ENCODE measurements at regions not wholly inside any gene's neighbourhood (a gene's known extent, or its start where the extent isn't known, plus 50 kb on each side); places are given as distances from the start of the nearest gene placed in this dataset.

DNA sequence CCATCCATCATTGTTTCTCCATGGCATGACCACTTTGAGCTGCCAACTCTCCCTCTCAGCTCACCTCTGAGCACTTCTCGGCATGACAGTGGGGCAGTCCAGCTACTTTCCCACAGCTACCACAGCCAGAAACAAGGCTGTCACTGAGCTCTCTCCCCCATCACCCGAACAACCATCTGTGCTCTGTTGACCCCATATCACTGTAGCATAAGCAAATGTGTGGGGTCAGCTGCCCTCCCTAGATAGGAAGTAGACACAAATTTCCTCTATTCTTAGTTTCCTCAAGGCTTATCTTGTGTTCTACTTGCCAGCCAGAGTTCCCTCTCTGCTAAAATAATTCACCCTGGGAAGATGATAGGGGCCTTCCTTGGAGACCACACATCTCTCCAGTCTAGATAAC is 82.6 kb upstream of the FUT8 start:
- DNase-seq: no peak

DNA sequence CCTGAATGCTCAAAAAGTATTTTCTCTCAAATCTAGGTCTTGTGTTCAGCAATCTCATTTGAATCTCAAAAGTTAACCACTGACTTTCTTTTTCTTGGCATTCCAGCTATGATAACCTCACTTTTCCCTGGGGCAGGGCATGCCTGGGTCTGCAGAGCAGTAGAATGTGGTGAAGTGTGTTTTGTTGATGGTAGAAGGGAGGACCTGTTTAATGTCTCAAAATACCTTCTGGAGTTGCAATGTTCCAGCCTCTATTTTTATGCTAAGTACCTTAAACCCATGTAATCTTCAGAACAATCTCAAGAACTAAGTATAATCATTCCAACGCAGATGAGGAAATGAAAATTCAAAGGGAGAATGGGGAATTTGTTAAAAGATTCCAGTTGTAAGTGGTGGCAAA is 82.1 kb upstream of the FUT8 start:
- no peak for DNase-seq

DNA sequence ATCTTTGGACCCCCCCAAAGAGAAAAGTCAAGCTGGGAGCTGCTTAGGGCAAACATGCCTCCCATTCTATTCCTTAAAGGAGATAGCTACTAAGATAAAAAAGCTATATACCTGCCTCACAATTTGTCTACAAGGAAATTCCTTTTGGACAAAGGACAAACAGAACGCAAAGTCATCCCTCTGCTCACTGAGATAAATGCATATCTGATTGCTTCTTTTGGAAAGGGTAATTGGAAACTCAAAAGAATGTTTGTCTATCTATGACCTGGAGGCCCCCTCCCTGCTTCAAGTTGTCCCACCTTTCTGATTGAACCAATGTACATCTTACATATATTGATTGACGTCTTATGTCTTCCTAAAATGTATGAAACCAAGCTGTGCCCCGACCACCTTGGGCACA is 80.9 kb upstream of the FUT8 start:
- DNase-seq: no peak

DNA sequence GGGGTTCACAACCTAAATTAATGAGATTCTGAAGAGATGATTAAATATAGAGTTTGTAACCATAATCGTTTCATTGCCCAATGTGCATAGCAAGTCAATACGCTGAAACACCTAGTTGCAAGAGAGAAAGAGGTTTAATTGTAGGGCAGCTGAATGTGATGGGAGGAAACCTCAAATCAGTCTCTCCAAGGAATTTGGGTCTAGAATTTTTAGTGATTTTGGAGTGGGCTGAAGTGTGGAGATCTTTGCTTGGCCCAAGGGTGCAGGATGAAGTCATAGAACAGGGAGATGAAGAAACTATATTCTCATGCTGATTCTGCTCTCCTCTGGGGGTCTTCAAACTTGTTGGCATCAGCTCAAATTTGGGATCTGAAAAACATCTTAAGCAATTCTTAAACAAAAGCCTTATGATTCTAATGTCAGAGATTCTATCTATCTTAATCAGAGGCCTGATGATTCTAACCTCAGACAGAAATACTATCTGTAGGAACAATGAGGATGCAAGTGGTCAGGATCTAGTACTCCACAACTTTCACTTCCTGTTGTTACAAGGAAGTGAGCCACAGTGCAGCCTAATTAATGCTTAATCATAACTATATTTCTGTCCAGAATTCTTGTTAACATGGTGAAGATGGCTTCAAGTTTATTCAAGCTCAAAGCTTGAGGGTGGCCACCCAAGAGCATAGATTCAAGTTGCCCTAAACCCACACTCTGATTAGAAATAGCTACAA is 80.2 kb upstream of the FUT8 start:
- DNase-seq: no peak

DNA sequence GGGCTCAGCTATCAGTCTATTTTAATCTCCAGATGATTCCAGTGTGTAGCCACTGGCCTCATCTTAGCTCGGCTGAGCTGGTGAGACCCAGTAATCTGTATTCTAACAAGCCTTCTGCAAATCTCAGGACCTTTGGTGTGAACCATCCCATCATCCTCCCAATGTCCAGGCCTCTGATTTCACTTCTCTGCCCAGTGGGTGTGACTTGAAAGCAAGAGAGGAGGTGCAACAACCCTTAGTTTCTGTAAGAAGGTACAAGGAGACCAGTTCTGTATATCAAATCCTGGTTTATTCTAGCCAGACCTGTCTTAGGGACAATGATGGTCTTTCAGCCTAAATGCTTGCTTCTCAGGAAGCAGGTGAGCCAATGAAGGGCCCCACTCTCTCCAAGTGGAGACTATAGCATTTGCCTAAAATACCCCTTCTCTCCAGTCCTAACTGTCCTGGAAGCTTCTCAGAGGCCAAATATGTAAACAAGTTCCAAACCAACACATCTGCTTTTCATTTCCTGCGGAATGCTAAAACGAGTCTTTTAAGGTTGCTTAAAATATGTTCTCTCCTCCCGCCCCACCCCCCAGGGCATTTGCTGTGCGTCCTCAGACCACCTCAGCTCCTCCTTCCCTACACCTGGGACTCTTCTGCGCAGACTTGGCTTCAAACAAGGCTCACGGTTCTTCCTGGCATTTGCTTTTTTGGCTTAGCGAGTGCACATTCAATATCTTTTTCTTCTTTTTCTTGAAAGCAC is 78.4 kb upstream of the FUT8 start:
- no peak for DNase-seq

DNA sequence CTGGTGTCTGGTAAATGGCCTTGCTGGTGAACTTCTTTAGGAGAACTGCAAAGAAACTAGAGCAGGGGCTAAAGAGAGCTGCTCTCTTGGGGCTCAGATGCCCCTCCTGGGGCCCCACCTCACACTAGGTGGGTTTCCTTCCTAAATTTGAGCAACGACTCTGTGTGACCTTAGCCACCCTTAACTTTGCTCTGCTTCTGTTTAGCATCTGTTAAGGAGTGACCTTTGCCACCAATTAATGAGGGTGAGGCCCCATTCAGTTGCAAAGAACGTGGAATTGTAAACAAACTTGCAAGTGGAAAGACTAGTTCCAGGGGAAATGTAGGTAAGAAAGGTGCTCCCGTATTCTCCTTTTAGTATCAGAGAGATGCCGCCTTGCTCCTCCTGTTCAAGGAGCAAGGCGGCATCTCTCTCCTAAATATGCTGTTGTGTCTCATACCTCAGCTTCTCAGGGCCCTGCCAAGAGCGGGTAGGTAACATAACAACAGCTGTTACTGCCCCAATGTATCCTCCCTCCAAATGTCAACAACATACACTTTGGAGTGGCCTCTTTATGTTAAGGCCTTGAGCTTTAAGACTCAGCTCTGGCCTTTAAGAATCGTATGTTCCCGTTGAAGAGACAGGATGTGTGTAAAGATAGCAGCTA is 77.6 kb upstream of the FUT8 start:
- DNase-seq: no peak

DNA sequence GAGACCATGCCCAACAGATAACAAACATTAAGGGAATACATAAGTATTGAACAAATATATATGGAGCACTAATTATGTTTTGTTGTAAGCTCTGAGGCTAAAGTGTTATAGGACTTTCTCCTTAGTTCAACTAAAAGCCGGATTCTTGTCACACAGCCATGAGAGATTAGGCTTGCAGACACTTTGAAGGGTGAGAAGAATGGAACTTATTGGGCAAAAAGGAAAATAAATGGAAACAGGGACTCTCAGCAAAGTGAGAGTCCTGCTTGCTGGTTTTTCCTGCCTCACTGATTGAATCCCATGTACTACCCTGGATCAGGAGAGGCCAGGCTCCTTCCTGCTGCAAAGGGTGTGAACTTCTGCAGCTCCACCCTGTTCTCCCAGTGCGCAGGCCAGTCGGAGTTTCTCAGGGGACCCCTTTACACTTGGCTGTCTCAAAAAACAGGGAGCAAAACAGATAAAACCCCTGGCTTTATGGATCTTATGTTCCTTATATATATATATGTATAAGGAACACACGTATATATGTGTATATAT is 77.1 kb upstream of the FUT8 start:
- DNase-seq: no peak

DNA sequence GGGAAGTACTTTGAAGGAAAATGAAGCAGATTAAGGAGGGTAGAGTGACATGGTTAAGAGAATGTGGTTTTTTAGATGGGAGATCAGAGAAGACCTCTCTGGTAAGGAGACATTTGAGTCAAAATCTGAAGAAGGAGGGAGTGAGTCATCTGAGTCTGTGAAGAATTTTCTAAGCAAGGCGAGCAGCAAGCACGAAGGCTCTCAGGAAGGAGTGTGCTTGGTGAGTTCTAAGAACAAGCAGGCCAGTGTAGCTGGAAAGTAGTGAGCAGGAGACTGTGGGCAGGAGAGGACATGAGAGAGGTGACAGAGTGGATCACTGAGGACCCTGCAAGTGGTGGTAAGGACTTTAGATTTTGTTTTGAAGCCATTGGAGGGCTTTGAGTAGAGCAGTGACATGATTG is 76.3 kb upstream of the FUT8 start:
- DNase-seq: no peak

DNA sequence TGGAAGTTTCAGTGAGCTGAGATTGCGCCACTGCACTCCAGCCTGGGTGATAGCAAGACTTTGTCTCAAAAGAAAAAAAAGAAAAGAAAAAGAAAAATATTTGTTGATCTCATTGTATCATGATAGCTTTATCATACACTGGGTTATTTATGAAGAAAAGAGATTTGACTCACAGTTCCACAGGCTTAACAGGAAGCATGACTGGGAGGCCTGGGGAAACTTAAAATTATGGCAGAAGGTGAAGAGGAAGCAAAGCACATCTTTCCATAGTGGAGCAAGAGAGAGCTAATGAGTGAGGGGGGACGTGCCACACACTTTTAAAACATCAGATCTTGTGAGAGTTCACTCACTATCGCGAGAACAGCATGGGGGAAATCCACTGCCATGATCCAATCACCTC is 72.7 kb upstream of the FUT8 start:
- DNase-seq: no peak

DNA sequence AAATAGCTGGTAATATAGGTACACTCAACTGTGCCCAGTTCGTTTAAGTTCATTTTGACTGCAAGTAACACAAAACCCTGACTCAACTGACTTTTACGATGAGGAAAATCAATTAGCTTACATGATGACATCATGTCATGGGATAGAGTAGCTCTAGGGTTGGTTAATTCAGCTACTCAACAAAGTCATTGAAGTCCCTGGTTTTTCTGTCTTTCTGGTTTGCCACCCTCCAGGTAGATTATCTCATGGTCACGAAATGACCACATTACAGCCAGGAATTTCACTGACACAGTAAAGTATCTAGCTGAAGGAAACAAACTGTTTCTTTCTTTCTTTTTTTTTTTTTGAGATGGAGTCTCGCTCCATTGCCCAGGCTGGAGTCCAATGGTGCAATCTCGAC is 68.5 kb upstream of the FUT8 start:
- DNase-seq: no peak

DNA sequence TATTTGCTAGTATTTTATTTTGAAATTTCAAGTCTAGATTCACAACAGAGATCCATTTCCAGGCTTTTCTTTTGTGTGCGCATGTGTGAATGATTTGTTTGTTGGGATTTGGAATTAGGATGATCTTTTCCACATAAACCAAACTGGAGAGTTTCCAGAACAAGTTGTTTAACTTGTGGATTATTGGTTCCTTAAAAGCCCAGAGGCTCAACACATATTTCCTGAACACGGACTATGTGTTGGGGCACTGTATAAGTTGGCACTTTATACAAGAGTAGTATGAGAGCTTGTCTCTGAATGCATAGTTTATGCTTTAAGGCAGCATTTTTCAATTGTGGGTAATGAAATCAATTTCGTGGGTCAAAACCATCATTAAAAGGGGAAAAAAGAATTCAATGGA is 67.3 kb upstream of the FUT8 start:
- DNase-seq: no peak

DNA sequence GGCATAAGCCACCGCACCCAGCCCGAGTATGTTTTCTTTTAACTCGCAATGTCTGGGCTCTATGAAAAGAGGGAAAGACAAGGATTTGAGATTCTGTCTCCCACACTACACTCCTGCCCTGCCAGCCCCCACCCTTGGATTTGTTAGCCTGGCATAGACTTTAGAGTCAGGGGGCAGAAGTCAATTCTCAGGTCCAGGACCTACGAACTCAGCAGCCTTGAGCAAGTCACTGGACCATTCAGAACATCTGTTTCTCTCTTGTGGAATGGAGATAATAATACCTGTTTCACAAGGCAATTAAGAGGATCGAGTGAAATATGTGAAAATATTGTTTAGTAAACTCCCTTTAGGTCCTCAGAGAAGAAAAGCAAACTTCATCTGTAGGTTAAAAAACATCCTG is 66.1 kb upstream of the FUT8 start:
- no peak for DNase-seq

DNA sequence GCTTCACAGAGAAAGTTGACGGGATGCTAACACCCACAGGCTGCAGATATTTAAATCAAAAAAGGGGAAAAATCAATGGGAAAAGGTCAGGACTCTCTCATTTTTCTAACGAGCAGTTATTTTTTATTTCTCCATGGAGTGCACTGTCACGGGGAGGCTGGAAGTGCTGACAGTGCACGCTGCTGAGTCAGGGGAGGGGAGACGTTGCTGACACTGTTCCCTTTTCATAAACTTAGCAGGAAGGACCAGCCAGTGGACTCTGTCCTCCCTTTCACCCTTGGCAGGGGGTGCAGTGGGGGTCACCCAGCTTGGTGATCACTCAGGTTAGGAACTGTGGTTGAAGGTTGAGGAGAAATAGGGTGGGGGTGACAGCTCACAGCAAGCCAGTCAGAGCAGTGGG is 65.6 kb upstream of the FUT8 start:
- no peak for DNase-seq

DNA sequence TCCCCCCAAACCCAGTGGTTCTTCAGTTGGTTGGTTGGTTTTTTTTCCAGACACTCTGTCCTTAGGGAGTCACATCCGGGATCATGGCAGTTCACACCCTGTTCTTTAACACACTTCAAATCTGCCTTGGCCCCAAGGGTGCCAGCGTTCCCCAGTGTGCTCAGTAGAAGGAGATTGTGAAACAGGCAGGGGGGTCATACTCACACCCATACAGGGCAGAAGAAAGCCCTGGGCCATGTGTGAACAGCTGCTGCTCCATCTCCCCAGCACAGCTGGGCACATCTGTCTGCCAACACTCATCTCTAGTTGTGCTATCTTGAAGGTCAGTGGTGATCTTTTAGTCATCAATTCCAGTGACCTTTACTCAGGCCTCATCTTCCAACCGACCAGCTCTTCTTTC is 64.4 kb upstream of the FUT8 start:
- DNase-seq: no peak

DNA sequence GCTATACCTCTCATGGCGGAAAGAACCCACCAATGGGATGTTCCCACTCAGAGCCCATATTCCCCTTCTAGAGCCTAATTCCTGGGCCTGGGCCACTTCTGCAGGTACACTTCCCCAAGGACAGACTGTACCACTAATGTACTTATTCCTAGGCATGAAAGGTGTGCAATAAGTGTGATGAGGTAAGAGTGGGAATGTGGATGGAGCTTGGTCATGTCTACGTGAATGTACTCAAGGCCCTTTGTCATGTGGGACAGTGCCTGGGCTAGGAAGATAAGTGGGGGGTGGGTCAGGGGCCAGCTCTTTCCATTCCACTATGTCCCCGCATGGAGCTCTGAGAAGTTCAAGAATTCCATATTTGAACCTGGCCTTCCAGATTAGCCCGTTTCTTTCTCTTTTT is 63.4 kb upstream of the FUT8 start:
- DNase-seq: no peak

DNA sequence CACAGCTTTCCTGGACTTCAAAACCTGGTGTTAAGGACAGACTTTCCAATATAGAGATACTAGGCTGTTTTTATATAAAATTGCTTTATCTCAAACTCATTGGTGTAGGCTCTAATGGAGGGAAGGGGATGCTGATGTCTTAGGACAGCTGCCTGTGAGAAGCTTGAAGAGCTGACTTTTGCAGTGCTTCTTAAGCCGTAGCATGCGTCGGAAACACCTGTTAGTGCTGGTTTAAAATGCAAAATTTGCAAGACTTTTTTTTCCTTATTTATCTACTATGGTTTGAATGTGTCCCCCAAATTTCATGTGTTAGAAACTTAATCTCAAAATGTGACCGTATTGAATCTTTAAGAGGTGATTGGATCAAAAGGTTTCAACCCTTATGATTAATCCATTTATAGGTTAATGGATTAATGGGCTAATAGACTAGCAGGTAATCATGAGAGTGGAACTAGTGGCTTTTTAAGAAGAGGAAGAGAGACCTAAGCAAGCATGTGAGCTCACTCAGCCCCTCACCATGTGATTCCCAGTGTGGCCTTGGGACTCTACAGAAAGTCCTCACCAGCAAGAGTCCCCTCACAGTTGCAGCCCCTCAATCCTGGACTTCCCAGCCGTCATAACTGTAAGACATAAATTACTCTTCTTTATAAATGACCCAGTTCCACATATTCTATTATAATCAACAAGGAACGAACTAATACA is 60.9 kb upstream of the FUT8 start:
- no peak for DNase-seq

DNA sequence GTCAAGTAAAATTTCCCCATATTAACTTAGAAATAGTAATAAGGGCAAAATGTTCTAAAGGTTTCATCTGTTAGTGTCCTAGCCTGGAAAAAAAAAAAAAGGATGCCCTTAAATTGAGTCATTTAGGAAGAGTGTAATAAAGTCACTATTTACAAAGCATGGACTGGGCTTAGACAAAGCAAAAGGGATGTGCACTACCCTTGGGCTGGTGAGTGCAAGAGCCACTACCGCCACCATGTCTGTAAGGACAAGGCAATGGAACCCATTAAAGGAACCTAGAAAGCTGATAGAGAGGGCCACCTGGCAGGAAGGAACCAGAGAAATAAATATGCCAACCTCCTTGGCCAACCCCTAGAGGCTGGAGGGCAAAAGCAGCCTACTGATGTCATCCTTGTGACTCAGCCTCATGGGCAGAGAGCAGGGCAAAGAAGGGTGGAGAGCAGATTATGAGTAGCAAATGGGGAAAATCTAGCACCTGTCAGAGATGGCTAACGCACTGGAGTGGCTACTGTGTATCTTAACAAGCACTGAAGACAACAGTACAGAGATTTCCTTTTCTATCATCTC is 59.5 kb upstream of the FUT8 start:
- DNase-seq: no peak

DNA sequence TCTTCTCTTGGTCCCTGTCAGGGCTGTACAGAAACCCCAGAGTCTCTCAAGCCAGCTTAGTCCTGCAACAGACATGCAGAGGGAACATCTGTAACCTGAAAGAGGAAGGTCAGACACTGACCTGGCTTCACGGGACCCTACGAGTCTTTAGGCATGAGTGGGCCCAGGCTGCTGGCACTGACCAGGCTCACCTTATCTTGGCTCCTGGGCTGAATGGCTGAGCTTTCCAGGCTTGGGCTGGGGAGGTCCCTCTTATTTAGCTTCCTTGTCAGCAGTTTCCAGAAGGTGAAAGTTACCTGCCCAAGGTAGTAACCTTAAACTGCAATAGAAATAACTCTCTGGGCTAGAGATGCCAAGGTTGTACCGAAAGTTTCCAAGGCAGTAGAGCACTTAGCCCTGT is 58.4 kb upstream of the FUT8 start:
- no peak for DNase-seq

DNA sequence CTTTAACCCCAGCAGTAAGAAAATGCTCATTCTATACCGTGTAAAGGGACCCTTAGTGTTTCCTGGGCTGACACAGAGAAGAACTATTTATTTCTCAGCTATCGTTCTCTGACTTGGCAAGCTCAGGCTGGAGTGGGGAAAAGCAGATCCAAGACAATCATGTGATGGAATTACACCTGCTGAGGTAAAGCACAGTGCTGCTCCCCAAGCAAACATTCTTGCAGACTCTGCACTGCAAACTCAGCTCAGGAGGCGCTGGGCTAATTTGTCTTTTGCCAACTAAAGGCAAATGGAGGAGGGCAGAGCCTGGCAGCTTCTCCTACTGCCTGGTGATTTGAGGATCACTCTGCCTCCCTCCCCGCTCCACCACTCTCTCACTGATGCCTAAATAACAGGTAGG is 57.8 kb upstream of the FUT8 start:
- no peak for DNase-seq

DNA sequence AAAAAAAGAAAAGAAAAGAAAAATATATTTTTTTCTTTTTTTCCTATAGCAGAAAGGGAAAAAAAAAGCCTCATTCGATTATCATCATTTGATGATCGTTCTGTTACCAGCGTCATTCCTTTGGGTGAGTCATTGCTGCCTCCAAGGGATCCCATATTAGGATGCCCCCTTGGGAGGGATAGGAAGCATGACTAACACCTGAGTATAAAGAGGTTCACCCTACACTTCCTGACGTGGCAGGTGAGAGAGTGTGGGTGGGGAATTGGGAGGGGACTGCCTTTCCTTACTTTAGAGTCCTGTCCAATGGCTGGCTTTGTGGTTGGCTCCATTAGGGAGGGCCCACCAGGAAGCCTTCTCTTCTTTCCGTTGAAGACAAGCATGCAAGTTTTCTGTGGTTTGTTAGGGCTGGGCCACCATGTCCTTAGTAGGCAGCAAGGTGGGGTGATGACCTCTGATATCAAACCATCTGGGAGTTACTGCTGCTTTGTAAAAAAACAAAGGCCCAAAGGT is 56.1 kb upstream of the FUT8 start:
- no peak for DNase-seq

DNA sequence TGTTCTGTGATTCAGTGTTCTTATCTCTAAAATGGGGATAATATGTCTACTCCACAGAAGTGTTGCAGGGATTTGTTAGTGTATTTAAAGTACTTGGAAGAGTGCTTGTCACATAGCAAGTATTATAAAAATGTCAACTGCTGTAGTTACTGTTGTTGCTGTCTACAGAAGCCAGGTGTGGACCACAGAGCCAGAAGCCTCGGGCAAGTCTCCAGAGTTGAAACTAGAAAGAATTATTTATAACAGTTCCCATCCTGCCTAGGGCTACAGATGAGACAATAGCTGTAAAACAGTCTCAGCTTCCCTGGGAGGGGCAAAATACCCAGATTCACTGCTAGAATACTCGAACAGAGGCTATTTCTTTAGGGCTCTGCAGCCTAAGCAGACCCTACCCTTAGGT is 55.4 kb upstream of the FUT8 start:
- no peak for DNase-seq

DNA sequence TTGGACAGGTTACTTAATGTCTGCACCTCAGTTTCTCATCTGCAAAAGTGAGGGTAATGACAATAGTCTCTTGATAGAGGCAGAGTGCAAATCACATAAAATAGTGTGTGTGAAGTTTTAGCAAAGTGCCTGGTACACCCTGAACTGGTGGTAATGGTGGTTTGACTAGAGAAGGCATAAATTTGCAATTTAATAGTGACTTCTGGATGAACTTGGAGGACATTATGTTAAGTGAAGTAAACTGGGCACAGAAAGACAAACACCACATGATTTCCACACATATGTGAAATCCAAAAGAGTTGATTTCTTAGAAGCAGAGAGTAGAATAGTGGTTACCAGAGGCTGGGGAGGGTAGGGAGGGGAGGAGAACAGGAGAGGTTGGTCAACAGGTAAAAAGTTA is 54.8 kb upstream of the FUT8 start:
- no peak for DNase-seq

DNA sequence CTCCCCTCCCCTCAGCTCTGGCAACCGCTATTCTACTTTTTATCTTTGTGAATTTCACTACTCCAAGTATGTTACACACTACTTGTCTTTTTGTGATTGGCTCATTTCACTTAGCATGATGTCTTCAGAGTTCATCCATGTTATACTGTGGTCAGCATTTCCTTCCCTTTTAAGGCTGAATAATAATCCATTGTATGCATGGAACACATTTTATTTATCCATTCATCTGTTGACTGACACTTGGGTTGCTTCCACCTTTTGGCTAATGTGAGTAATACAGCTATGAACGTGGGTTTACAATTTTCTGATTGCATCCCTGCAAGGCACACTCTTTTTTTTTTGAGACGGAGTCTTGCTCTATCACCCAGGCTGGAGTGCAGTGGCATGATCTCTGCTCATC is 53.0 kb upstream of the FUT8 start:
- no peak for DNase-seq
